CD14-positive monocyte (primary cell): ENCODE measurements at regions not wholly inside any gene's neighbourhood (a gene's known extent, or its start where the extent isn't known, plus 50 kb on each side); places are given as distances from the start of the nearest gene placed in this dataset.

Source experiments
- DNase-seq, 3 donors: peaks; one replicate each; pipeline ENCODE4 v3.0.0-alpha.2; 2011 to 2022
- H2AFZ ChIP-seq: 2 replicates; pipeline ENCODE4 v1.6.0; 2012; ENCODE audit warnings: mild to moderate bottlenecking, low read depth, low read length, inconsistent platforms; ENCODE audit not compliant: insufficient read depth, poor library complexity, severe bottlenecking
- H3K27ac ChIP-seq, 2 donors: 1 replicate in 1 of 2; 2 replicates in 1 of 2; pipeline ENCODE4 v1.5.1; 2012 to 2013; ENCODE audit warnings: low read length in 2 of 2, control low read depth in 1 of 2, inconsistent platforms in 1 of 2, low read depth in 1 of 2, mild to moderate bottlenecking in 1 of 2
- H3K27me3 ChIP-seq, 2 donors: one replicate each; pipeline versions ENCODE4 v1.6.0 to v1.6.1; 2011 to 2013; ENCODE audit warnings: low read length in 2 of 2; ENCODE audit not compliant: control insufficient read depth in 2 of 2, insufficient read depth in 2 of 2
- H3K36me3 ChIP-seq, 2 donors: replicated peaks in 1 of 2; 1 replicate in 1 of 2; 2 replicates in 1 of 2; pipeline versions ENCODE4 v1.5.1 to v1.6.1; 2012 to 2013; ENCODE audit warnings: low read length in 2 of 2, control low read depth in 1 of 2, inconsistent platforms in 1 of 2, mild to moderate bottlenecking in 1 of 2; ENCODE audit not compliant: insufficient read depth in 2 of 2, control insufficient read depth in 1 of 2
- H3K4me1 ChIP-seq, 2 donors: 1 replicate in 1 of 2; 2 replicates in 1 of 2; pipeline versions ENCODE4 v1.5.1 to v1.6.1; 2012 to 2013; ENCODE audit warnings: low read length in 2 of 2, control low read depth in 1 of 2, inconsistent platforms in 1 of 2, mild to moderate bottlenecking in 1 of 2, moderate library complexity in 1 of 2; ENCODE audit not compliant: insufficient read depth in 2 of 2, control insufficient read depth in 1 of 2
- H3K4me2 ChIP-seq: replicated peaks from 2 replicates; pipeline ENCODE3; 2012; ENCODE audit warnings: low read length, moderate library complexity, mild to moderate bottlenecking; ENCODE audit not compliant: poor library complexity, severe bottlenecking; ENCODE audit errors: extremely low read depth
- H3K4me3 ChIP-seq, 3 experiments: fragments of 200-600 bp in 1 of 3; sonication (generic) in 1 of 3; replicated peaks in 1 of 3; 1 replicate in 2 of 3; 2 replicates in 1 of 3; pipeline ENCODE4 v1.5.1; 2011 to 2013; ENCODE audit warnings: low read length in 3 of 3, mild to moderate bottlenecking in 3 of 3, control low read depth in 2 of 3, low read depth in 2 of 3, inconsistent platforms in 1 of 3, moderate library complexity in 1 of 3
- H3K79me2 ChIP-seq: 2 replicates; pipeline ENCODE4 v1.6.0; 2012; ENCODE audit warnings: mild to moderate bottlenecking, control low read depth, inconsistent platforms, low read length, moderate library complexity; ENCODE audit not compliant: insufficient read depth
- H3K9ac ChIP-seq: 2 replicates; pipeline ENCODE4 v1.6.0; 2017; ENCODE audit warnings: low read length, mild to moderate bottlenecking; ENCODE audit not compliant: insufficient read depth, poor library complexity, severe bottlenecking
- H3K9me3 ChIP-seq, 2 donors: replicated peaks in 1 of 2; 1 replicate in 1 of 2; 2 replicates in 1 of 2; pipeline versions ENCODE4 v1.5.1 to v1.6.1; 2012 to 2013; ENCODE audit warnings: low read length in 2 of 2, control low read depth in 1 of 2; ENCODE audit not compliant: control insufficient read depth in 1 of 2, insufficient read depth in 1 of 2
- H4K20me1 ChIP-seq: 2 replicates; pipeline ENCODE4 v1.6.0; 2012; ENCODE audit warnings: mild to moderate bottlenecking, low read length, control low read depth, moderate library complexity; ENCODE audit not compliant: insufficient read depth
- H3K27ac Mint-ChIP-seq, 7 donors: one replicate each; pipeline ENCODE4 v1.8.0; 2020; ENCODE audit warnings: mild to moderate bottlenecking in 7 of 7, mixed read lengths in 7 of 7, moderate library complexity in 6 of 7, inconsistent platforms in 2 of 7
- H3K27me3 Mint-ChIP-seq, 3 donors: one replicate each; pipeline ENCODE4 v1.8.0; 2021 to 2022; ENCODE audit warnings: low read depth in 3 of 3, mild to moderate bottlenecking in 3 of 3, mixed read lengths in 3 of 3, moderate library complexity in 3 of 3, inconsistent platforms in 1 of 3
- H3K36me3 Mint-ChIP-seq, 2 donors: one replicate each; pipeline ENCODE4 v1.8.0; 2020; ENCODE audit warnings: mixed read lengths in 2 of 2, inconsistent platforms in 1 of 2, mild to moderate bottlenecking in 1 of 2
- H3K4me1 Mint-ChIP-seq: one replicate; pipeline ENCODE4 v1.8.0; 2020; ENCODE audit warnings: mild to moderate bottlenecking, mixed read lengths
- H3K4me3 Mint-ChIP-seq, 2 donors: one replicate each; pipeline ENCODE4 v1.8.0; 2020; ENCODE audit warnings: mild to moderate bottlenecking in 2 of 2, mixed read lengths in 2 of 2, moderate library complexity in 1 of 2
- H3K9me3 Mint-ChIP-seq, 7 donors: one replicate each; pipeline ENCODE4 v1.8.0; 2020 to 2022; ENCODE audit warnings: mixed read lengths in 7 of 7, mild to moderate bottlenecking in 6 of 7, moderate library complexity in 6 of 7, inconsistent platforms in 2 of 7
- CTCF ChIP-seq: fragments of 200-600 bp; IDR thresholded peaks from one replicate; pipeline ENCODE4 v1.8.0; 2022; ENCODE audit warnings: antibody characterized with exemption, mild to moderate bottlenecking
- WGBS: methylation state at CpG from one replicate; pipeline ENCODE4 v1.1.5; 2013; ENCODE audit warnings: missing lambda C conversion rate; ENCODE audit not compliant: insufficient coverage; 5-methylcytosine and 5-hydroxymethylcytosine counted together
- intact Hi-C, 2 donors: fragments of 100-400 bp; cut with micrococcal nuclease; formaldehyde crosslinking; loops; one replicate each; pipeline versions ENCODE4 v1.15.0 to v1.15.1; 2023

GRCh38 chr22:47919001-47919441, 1156.6 kb downstream of the TBC1D22A start:
- no peak overlapping the region for H3K27ac Mint-ChIP-seq
- no peak for DNase-seq
- 84% methylated on average over 11 of the region's 11 CpGs for WGBS
- H3K4me1 Mint-ChIP-seq, result no peaks in the 10 kb centered on the region
- H3K9me3 Mint-ChIP-seq, result peaks cover 5 to 21% (median 10%) of the 10 kb centered on the region in 7 donors
- Histone ChIP-seq H3K9me3 (peaks cover 5 to 21% of the 10 kb centered on the region in 2 donors), H3K27me3 (no peaks in the 10 kb centered on the region), H3K4me3 (no peak overlapping the region), H3K36me3 (no peaks in the 10 kb centered on the region), H3K9ac (no peak overlapping the region), H3K4me2 (no peak overlapping the region), H4K20me1 (no peaks in the 10 kb centered on the region), H3K79me2 (no peaks in the 10 kb centered on the region), H3K27ac (no peak overlapping the region), H3K4me1 (no peaks in the 10 kb centered on the region), H2AFZ (no peak overlapping the region)
- no peaks in the 10 kb centered on the region for H3K36me3 Mint-ChIP-seq
- H3K4me3 Mint-ChIP-seq, result no peak overlapping the region
- no peak for TF ChIP-seq CTCF
- intact Hi-C loops, result no loop called here
- H3K27me3 Mint-ChIP-seq, result peaks cover 3 to 9% (median 4%) of the 10 kb centered on the region in 3 donors

GRCh38 chr22:47918276-47918921, 1155.9 kb downstream of the TBC1D22A start:
- TF ChIP-seq CTCF, result no peak
- no peak overlapping the region for H3K27ac ChIP-seq

More at GRCh38 chr22:47918276-47918921, 1155.9 kb downstream of the TBC1D22A start:
- intact Hi-C loops, result no loop called here
- no peak overlapping the region for H3K9ac ChIP-seq
- peaks cover 5 to 15% of the 10 kb centered on the region in 2 donors for H3K9me3 ChIP-seq
- Mint-ChIP-seq H3K27ac (no peak overlapping the region), H3K27me3 (peaks cover 3 to 7% (median 4%) of the 10 kb centered on the region in 3 donors), H3K4me3 (no peak overlapping the region), H3K4me1 (no peaks in the 10 kb centered on the region), H3K9me3 (peaks cover 3 to 16% (median 7%) of the 10 kb centered on the region in 7 donors), H3K36me3 (no peaks in the 10 kb centered on the region)
- no peaks in the 10 kb centered on the region for H3K79me2 ChIP-seq
- H2AFZ ChIP-seq, result no peak overlapping the region
- H4K20me1 ChIP-seq, result no peaks in the 10 kb centered on the region
- no peaks in the 10 kb centered on the region for H3K27me3 ChIP-seq
- no peak overlapping the region for H3K4me2 ChIP-seq
- H3K36me3 ChIP-seq, result no peaks in the 10 kb centered on the region
- H3K4me3 ChIP-seq, result no peak overlapping the region
- 78% methylated on average over 3 of the region's 15 CpGs for WGBS
- DNase-seq, result no peak
- H3K4me1 ChIP-seq, result no peaks in the 10 kb centered on the region
